ENCODE measurements at regions not wholly inside any gene's neighbourhood (a gene's known extent, or its start where the extent isn't known, plus 50 kb on each side); places are given as distances from the start of the nearest gene placed in this dataset.

DNA sequence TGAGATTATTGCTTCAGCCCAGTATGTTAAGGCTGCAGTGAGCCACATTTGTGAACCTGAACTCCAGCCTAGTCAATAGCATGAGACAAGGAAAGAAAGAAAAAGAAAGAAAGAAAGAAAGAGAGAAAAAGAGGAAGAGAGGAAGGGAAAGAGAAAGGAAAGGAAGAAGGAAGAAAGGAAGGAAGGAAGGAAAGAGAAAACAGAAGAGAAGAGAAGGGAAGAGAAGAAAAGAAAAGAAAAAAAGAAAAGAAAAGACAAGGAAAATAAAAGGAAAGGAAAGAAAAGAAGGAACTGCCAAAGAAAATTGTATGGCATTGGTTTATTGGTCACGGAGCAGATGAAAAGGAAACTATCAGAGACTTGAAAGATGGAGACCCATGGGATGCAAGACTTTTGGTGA is 1158.8 kb downstream of the OLFM4 start:
- no peak for DNase-seq (ENCODE audit: insufficient read length, low spot score)

DNA sequence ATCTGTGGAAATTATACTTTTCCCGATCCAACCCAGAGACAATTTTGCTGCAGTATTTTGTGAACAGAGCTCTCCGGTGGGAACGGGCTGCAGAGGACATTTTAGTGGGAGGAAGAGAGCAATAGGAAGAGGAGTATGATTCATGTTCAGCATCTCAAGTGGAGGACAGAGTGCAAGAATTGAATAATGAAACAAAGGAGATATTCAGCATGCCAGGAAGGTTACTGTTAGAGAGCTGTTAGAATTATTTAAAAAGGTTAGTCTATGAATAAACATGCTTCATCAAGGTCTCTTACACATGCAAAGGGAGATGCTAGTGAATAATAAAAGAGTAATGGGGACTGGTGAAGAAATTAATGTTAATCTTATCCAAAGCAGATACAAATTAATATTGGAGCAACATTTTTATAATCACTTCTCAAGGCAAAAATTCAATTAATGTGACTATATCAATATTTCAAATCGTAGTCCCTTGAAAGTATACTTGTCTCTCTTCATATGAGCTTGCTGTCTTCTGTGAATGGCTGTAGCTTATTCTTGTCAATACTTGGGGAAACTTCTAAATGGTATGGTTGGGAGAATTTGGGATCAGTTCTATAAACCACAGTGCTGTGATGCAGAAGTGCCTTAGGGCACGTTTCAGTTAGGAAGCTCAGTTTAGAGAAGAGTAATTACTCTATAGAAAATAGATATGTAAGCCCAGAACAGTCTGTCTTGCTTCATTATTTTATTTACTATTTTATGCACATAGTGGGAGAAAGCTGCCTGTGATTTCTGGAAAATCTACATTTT is 1165.8 kb downstream of the OLFM4 start:
- FAIRE-seq (no peak), DNase-seq (ENCODE audit: insufficient read length, low spot score) (no peak)
- TF ChIP-seq POLR2AphosphoS5 (IDR thresholded peaks at IDR 0.05; ENCODE audit: low read depth, low read length) (no peak), TAF1 (IDR thresholded peaks at IDR 0.05; ENCODE audit: low read depth, low read length) (no peak), POLR2A (IDR thresholded peaks at IDR 0.05; ENCODE audit: low read depth, low read length) (no peak), SPI1 (IDR thresholded peaks at IDR 0.05; ENCODE audit: low read depth, low read length) (no peak), PAX5 (IDR thresholded peaks at IDR 0.05; ENCODE audit: insufficient read depth, low read length, severe bottlenecking) (no peak), POU2F2 (IDR thresholded peaks at IDR 0.05; ENCODE audit: low read depth, low read length) (no peak)

More for the DNA sequence above, 1158.8 kb downstream of the OLFM4 start:
- FAIRE-seq = no peak
- no peak for TF ChIP-seq PAX5 (IDR thresholded peaks at IDR 0.05; ENCODE audit: insufficient read depth, low read length, severe bottlenecking)
- TF ChIP-seq TAF1 (IDR thresholded peaks at IDR 0.05; ENCODE audit: low read depth, low read length) = no peak
- TF ChIP-seq POU2F2 (IDR thresholded peaks at IDR 0.05; ENCODE audit: low read depth, low read length) = no peak
- no peak for TF ChIP-seq POLR2A (IDR thresholded peaks at IDR 0.05; ENCODE audit: low read depth, low read length)
- TF ChIP-seq POLR2AphosphoS5 (IDR thresholded peaks at IDR 0.05; ENCODE audit: low read depth, low read length) = no peak
- no peak for TF ChIP-seq SPI1 (IDR thresholded peaks at IDR 0.05; ENCODE audit: low read depth, low read length)

DNA sequence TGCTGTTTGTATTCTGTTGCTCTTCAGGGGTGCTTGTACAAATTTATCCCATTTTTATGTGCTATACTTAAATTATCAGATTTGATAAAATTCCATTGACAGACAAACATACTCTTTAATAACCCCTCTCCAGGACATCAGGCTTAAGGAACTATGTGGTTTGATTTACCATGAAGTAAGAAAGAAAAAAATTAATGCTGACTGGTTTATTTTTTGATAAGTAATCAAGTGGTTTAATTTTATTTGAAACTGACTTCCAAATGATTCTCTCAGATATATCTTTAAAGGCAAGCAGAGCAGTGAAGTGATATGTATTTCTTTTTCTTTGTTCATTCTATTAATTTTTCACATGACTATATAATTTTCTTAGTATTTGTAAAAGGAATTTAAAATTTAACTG is 1168.1 kb downstream of the OLFM4 start:
- FAIRE-seq (no peak), DNase-seq (ENCODE audit: insufficient read length, low spot score) (no peak)
- no peak for TF ChIP-seq SPI1 (IDR thresholded peaks at IDR 0.05; ENCODE audit: low read depth, low read length)
- no peak for TF ChIP-seq POU2F2 (IDR thresholded peaks at IDR 0.05; ENCODE audit: low read depth, low read length)
- TF ChIP-seq PAX5 (IDR thresholded peaks at IDR 0.05; ENCODE audit: insufficient read depth, low read length, severe bottlenecking) = no peak
- TF ChIP-seq POLR2AphosphoS5 (IDR thresholded peaks at IDR 0.05; ENCODE audit: low read depth, low read length) = no peak
- no peak for TF ChIP-seq POLR2A (IDR thresholded peaks at IDR 0.05; ENCODE audit: low read depth, low read length)

DNA sequence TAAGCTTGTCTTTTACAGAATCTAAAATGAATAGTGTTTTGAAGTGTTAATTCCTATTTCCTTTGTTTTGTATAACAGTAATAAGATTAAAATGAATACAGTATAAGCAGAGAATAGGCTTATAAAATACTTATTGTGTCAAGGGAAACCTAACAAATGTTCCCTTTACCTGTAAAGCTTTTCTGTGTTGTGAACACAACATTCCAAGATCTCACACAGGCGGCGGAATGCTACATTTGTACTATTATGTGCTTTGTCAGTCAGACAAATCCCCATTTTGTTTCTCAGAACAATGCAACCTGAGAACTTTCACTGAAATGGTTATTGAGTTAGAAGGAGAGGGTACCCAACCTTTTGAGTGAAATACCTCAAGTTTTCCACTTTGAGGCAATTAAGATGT is 1170.3 kb downstream of the OLFM4 start:
- TF ChIP-seq POLR2A (IDR thresholded peaks at IDR 0.05; ENCODE audit: low read depth, low read length) (no peak), POLR2AphosphoS5 (IDR thresholded peaks at IDR 0.05; ENCODE audit: low read depth, low read length) (no peak), POU2F2 (IDR thresholded peaks at IDR 0.05; ENCODE audit: low read depth, low read length) (no peak), SPI1 (IDR thresholded peaks at IDR 0.05; ENCODE audit: low read depth, low read length) (no peak), PAX5 (IDR thresholded peaks at IDR 0.05; ENCODE audit: insufficient read depth, low read length, severe bottlenecking) (no peak), TAF1 (IDR thresholded peaks at IDR 0.05; ENCODE audit: low read depth, low read length) (no peak)
- FAIRE-seq = no peak

DNA sequence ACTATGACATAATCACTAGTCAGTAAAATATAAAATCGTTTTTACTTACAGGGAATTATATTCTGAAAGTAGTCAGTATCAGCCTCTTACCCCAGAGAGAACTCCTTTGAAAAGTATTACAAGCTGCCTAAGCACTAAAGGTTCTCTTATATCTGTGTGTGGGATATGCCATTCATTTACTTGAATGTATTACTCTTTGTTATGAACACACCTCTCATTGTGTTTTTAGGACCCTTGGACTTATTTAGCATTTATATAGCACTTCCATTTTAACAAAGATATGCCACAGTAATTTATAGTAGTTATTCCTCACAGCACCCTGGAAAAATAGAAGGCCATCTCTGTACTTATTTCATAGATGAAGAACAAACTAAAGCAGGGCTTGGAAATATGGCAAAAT is 1178.0 kb downstream of the OLFM4 start:
- FAIRE-seq (no peak), DNase-seq (ENCODE audit: insufficient read length, low spot score) (no peak)
- TF ChIP-seq POLR2A (IDR thresholded peaks at IDR 0.05; ENCODE audit: low read depth, low read length) (no peak), PAX5 (IDR thresholded peaks at IDR 0.05; ENCODE audit: insufficient read depth, low read length, severe bottlenecking) (no peak), SPI1 (IDR thresholded peaks at IDR 0.05; ENCODE audit: low read depth, low read length) (no peak), POU2F2 (IDR thresholded peaks at IDR 0.05; ENCODE audit: low read depth, low read length) (no peak), TAF1 (IDR thresholded peaks at IDR 0.05; ENCODE audit: low read depth, low read length) (no peak)

More for the DNA sequence above, 1170.3 kb downstream of the OLFM4 start:
- no peak for DNase-seq (ENCODE audit: insufficient read length, low spot score)

DNA sequence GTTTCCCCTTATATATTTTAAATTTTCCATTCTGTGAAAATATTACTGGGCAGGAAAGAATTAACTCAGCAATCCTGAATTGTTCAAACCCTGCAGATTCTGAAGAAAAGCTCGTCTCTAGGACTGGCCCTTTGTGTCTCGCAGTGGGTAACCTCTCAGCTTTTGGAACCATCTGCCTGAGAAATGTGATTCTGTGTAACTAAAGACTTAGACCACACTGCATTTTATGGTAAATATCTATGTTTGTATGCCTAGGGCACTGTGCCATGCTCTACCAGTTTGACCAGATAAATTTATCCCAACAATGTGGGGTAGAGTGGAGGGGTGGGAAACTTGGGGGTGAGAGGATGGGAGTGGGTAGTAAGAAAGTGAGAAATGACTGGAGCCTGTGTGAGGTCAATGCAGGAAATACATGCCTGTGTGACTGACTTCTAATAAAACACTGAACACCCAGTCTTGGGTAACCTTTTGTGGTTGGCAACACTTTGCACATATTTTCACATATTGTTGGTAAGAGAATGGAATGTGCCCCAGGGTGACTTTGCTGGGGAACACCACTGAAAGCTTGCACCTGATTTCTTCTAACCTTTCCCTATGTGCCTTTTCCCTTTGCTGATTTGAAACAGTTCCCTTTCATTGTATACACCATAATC is 1181.9 kb downstream of the OLFM4 start:
- no peak for DNase-seq (ENCODE audit: insufficient read length, low spot score)
- FAIRE-seq = no peak
- TF ChIP-seq POLR2A (IDR thresholded peaks at IDR 0.05; ENCODE audit: low read depth, low read length) (no peak), TAF1 (IDR thresholded peaks at IDR 0.05; ENCODE audit: low read depth, low read length) (no peak), PAX5 (IDR thresholded peaks at IDR 0.05; ENCODE audit: insufficient read depth, low read length, severe bottlenecking) (no peak), SPI1 (IDR thresholded peaks at IDR 0.05; ENCODE audit: low read depth, low read length) (no peak), POU2F2 (IDR thresholded peaks at IDR 0.05; ENCODE audit: low read depth, low read length) (no peak), POLR2AphosphoS5 (IDR thresholded peaks at IDR 0.05; ENCODE audit: low read depth, low read length) (no peak)

DNA sequence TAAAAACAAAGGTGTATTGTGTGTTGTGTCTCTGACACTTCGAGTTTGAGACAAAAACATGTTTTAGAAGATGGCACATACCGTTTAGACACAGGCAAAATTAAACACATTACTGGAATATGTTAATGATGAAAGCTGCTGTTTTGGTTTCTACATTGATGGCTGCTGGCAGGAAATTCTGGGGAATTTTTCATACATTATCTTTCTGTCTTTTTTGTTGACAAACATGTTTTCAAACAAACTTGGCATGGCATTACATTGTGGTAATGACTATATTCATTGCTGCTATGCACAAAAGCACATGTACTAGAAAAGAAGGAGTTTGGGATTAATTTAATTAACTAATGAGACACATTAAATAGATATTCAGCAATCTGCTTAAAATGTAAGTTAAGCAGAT is 1187.6 kb downstream of the OLFM4 start:
- no peak for FAIRE-seq
- TF ChIP-seq PAX5 (IDR thresholded peaks at IDR 0.05; ENCODE audit: insufficient read depth, low read length, severe bottlenecking) (no peak), SPI1 (IDR thresholded peaks at IDR 0.05; ENCODE audit: low read depth, low read length) (no peak), TAF1 (IDR thresholded peaks at IDR 0.05; ENCODE audit: low read depth, low read length) (no peak), POU2F2 (IDR thresholded peaks at IDR 0.05; ENCODE audit: low read depth, low read length) (no peak), POLR2AphosphoS5 (IDR thresholded peaks at IDR 0.05; ENCODE audit: low read depth, low read length) (no peak), POLR2A (IDR thresholded peaks at IDR 0.05; ENCODE audit: low read depth, low read length) (no peak)
- DNase-seq (ENCODE audit: insufficient read length, low spot score) = no peak

DNA sequence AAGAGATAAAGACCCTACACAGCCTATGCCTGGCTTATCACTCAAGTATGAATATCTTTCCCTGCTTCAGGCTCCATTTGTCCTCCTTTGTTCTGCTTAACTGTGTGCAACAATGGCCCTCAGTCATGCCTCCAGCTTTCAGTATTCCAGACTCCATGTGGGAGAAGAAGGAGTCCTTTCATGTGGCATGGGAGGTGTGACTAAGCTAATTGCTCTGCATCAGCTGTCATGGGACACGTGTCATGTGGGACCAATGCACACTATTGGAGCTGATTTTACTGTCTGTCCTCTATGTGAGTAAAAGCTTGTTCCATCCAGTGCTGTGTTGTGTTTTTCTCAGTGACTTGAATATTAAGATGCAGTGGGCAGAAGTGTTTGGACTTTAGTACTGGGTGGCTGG is 1198.3 kb downstream of the OLFM4 start:
- DNase-seq (ENCODE audit: insufficient read length, low spot score) = no peak
- no peak for FAIRE-seq
- TF ChIP-seq TAF1 (IDR thresholded peaks at IDR 0.05; ENCODE audit: low read depth, low read length) = no peak
- no peak for TF ChIP-seq POLR2A (IDR thresholded peaks at IDR 0.05; ENCODE audit: low read depth, low read length)
- no peak for TF ChIP-seq POU2F2 (IDR thresholded peaks at IDR 0.05; ENCODE audit: low read depth, low read length)
- no peak for TF ChIP-seq POLR2AphosphoS5 (IDR thresholded peaks at IDR 0.05; ENCODE audit: low read depth, low read length)
- TF ChIP-seq PAX5 (IDR thresholded peaks at IDR 0.05; ENCODE audit: insufficient read depth, low read length, severe bottlenecking) = no peak
- no peak for TF ChIP-seq SPI1 (IDR thresholded peaks at IDR 0.05; ENCODE audit: low read depth, low read length)

DNA sequence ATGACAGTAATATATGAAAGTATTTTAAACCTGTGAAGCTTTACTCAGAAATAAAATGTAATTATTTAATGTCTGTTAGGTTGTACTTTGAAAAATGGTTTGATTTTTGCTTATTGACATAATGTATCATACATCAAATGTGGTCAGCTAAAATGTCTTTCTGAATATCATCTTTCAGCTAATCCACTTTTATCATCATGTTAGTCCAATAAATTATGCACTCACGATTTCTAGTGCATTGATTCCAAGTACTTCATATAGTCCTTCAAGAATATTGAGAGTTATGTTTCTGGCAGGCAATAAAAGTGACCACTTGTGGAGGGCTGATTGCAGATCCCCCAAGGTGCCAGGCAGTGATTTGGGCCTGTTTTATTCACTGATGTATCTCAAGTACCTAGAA is 1204.1 kb downstream of the OLFM4 start:
- TF ChIP-seq TAF1 (IDR thresholded peaks at IDR 0.05; ENCODE audit: low read depth, low read length) (no peak), POLR2AphosphoS5 (IDR thresholded peaks at IDR 0.05; ENCODE audit: low read depth, low read length) (no peak), POU2F2 (IDR thresholded peaks at IDR 0.05; ENCODE audit: low read depth, low read length) (no peak), POLR2A (IDR thresholded peaks at IDR 0.05; ENCODE audit: low read depth, low read length) (no peak), PAX5 (IDR thresholded peaks at IDR 0.05; ENCODE audit: insufficient read depth, low read length, severe bottlenecking) (no peak), SPI1 (IDR thresholded peaks at IDR 0.05; ENCODE audit: low read depth, low read length) (no peak)
- FAIRE-seq = no peak
- DNase-seq (ENCODE audit: insufficient read length, low spot score) = no peak
